ENCODE measurements at regions not wholly inside any gene's neighbourhood (a gene's known extent, or its start where the extent isn't known, plus 50 kb on each side); places are given as distances from the start of the nearest gene placed in this dataset.
A peak's percentile ranks its signal among the peaks of the same experiment; 100 is the strongest.

GRCh38 chr3:150286390-150287147 is 121.5 kb upstream of the TSC22D2 start:
- no peak for TF ChIP-seq POLR2A (IDR thresholded peaks at IDR 0.05)
- no peak for TF ChIP-seq POLR2AphosphoS5 (IDR thresholded peaks at IDR 0.05)
- peak; percentile 35 to 69 (median 65) for TF ChIP-seq CTCF (IDR thresholded peaks at IDR 0.05)
